GM12878 (cell line): ENCODE measurements at regions not wholly inside any gene's neighbourhood (a gene's known extent, or its start where the extent isn't known, plus 50 kb on each side); places are given as distances from the start of the nearest gene placed in this dataset.

Experiments
- ATAC-seq: fragments of 200-7000 bp; cut with Tn5 transposase; 3 replicates; pipeline ENCODE4 v1.9.1; 2020; ENCODE audit warnings: mild to moderate bottlenecking, moderate library complexity
- BruUV-seq: library from RNA; stranded (reverse); fragments of 400-500 nt; replicated peaks from 2 replicates; lab custom pipeline; 2021; lab: Mats Ljungman, UMichigan
- CTCF ChIA-PET: fragments of 300-600 bp; sonication (Branson Sonifier 250); formaldehyde crosslinking; extraction: SDS; loops from one replicate; lab custom pipeline; 2021; ENCODE audit warnings: inconsistent platforms; lab: Yijun Ruan, JAX
- POLR2A ChIA-PET: fragments of 350-600 bp; formaldehyde crosslinking; extraction: SDS; loops from one replicate; lab custom pipeline; 2021; ENCODE audit warnings: inconsistent platforms; lab: Charles Lee
- RAD21 ChIA-PET: fragments of 300-600 bp; sonication (Branson Sonifier 250); formaldehyde crosslinking; loops from one replicate; lab custom pipeline; 2023; ENCODE audit warnings: antibody characterized with exemption; ENCODE audit not compliant: unreplicated experiment; lab: Charles Lee
- SMC1A ChIA-PET: fragments of 300-600 bp; sonication (Branson Sonifier 250); formaldehyde crosslinking; loops from one replicate; lab custom pipeline; 2023; ENCODE audit not compliant: unreplicated experiment, uncharacterized antibody; lab: Charles Lee
- DNase-seq: peaks from one replicate; pipeline ENCODE4 v3.0.0-alpha.2; 2011; ENCODE audit warnings: low read depth, low spot score
- FAIRE-seq: peaks from 3 replicates; lab custom pipeline; 2011; peaks lifted over from hg19 to GRCh38; lab: Jason Lieb, UNC
- H2AFZ ChIP-seq: 2 replicates; pipeline ENCODE4 v1.6.0; 2011; ENCODE audit warnings: low read depth, low read length, control low read depth; ENCODE audit not compliant: control insufficient read depth
- H3K27ac ChIP-seq: 2 replicates; pipeline ENCODE4 v1.5.1; 2011; ENCODE audit warnings: control low read depth; ENCODE audit not compliant: control insufficient read depth, insufficient read depth
- H3K27me3 ChIP-seq, 2 experiments: replicated peaks in 1 of 2; 2 replicates each; pipeline versions ENCODE4 v1.6.0 to v1.6.1; 2011; ENCODE audit warnings: low read length in 1 of 2; ENCODE audit not compliant: control insufficient read depth in 2 of 2, insufficient read depth in 2 of 2
- H3K36me3 ChIP-seq, 2 experiments: 2 replicates each; pipeline ENCODE4 v1.5.1; 2011; ENCODE audit warnings: low read length in 1 of 2; ENCODE audit not compliant: control insufficient read depth in 2 of 2, insufficient read depth in 2 of 2
- H3K4me1 ChIP-seq: 2 replicates; pipeline ENCODE4 v1.6.1; 2011; ENCODE audit warnings: mild to moderate bottlenecking, low read length, moderate library complexity, mixed read lengths; ENCODE audit not compliant: control insufficient read depth, insufficient read depth
- H3K4me2 ChIP-seq: 2 replicates; pipeline ENCODE4 v1.6.0; 2011; ENCODE audit warnings: control low read depth; ENCODE audit not compliant: control insufficient read depth, insufficient read depth
- H3K4me3 ChIP-seq: fragments of 200-600 bp; sonication (generic); 2 replicates; pipeline ENCODE4 v1.5.1; 2016
- H3K79me2 ChIP-seq: 2 replicates; pipeline ENCODE4 v1.6.0; 2011; ENCODE audit warnings: low read length; ENCODE audit not compliant: control insufficient read depth, insufficient read depth
- H3K9ac ChIP-seq: 2 replicates; pipeline ENCODE4 v1.8.0; 2011; ENCODE audit warnings: low read length, control low read depth, mixed read lengths; ENCODE audit not compliant: control insufficient read depth, insufficient read depth
- H3K9me3 ChIP-seq: replicated peaks from 3 replicates; pipeline ENCODE4 v1.5.1; 2011; ENCODE audit warnings: mild to moderate bottlenecking, low read length; ENCODE audit not compliant: control insufficient read depth, insufficient read depth
- H4K20me1 ChIP-seq: 2 replicates; pipeline ENCODE4 v1.6.0; 2011; ENCODE audit not compliant: control insufficient read depth, insufficient read depth
- BCL3 ChIP-seq: IDR thresholded peaks from 2 replicates; pipeline ENCODE4 v1.6.1; 2011; ENCODE audit warnings: borderline replicate concordance, low read depth, mild to moderate bottlenecking, moderate library complexity, low read length; ENCODE audit not compliant: insufficient read depth, poor library complexity, severe bottlenecking
- CHD2 ChIP-seq: IDR thresholded peaks from 2 replicates; pipeline ENCODE4 v1.6.1; 2011; ENCODE audit warnings: low read depth, low read length, improper control_type of control experiment, borderline replicate concordance
- HDAC6 ChIP-seq: fragments of 200-600 bp; sonication (generic); IDR thresholded peaks from one replicate; pipeline ENCODE4 v1.8.0; 2017; ENCODE audit warnings: antibody characterized with exemption; ENCODE audit not compliant: unreplicated experiment
- RELA ChIP-seq: fragments of 450-650 bp; IDR thresholded peaks from 2 replicates; pipeline ENCODE4 v1.8.0; 2014; ENCODE audit warnings: borderline replicate concordance; ENCODE audit not compliant: partially characterized antibody
- TCF12 ChIP-seq: IDR thresholded peaks from 2 replicates; pipeline ENCODE4 v1.6.1; 2011; ENCODE audit warnings: low read depth, mild to moderate bottlenecking, low read length
- ZBED1 ChIP-seq: IDR thresholded peaks from 2 replicates; pipeline ENCODE4 v1.6.1; 2016; ENCODE audit warnings: borderline replicate concordance
- WGBS: methylation state at CpG from one replicate; pipeline ENCODE4 v1.1.6; 2016; ENCODE audit warnings: low lambda C conversion rate; ENCODE audit not compliant: insufficient replicate concordance, insufficient coverage; ENCODE audit errors: missing lambda C conversion rate; 5-methylcytosine and 5-hydroxymethylcytosine counted together
- in situ Hi-C: fragments of 300-500 bp; cut with MboI; formaldehyde crosslinking; loops from 9 replicates; pipeline ENCODE4 v1.14.3; 2018; ENCODE audit warnings: mixed read lengths
- intact Hi-C: fragments of 100-400 bp; cut with micrococcal nuclease; formaldehyde crosslinking; loops from one replicate; pipeline ENCODE4 v1.14.2; 2022; ENCODE audit not compliant: unreplicated experiment

- TF ChIP-seq BCL3: no peak
- TF ChIP-seq CHD2: no peak
- no peak for TF ChIP-seq ZBED1
- no peak for TF ChIP-seq RELA
- no peak for TF ChIP-seq TCF12
Observed at GRCh38 chr13:30564489-30564888, 53.2 kb upstream of the USPL1 start (continued).

GRCh38 chr13:30565658-30566057 is 52.1 kb upstream of the USPL1 start:
- Histone ChIP-seq H3K36me3 (no peaks in the 10 kb centered on the region), H3K27me3 (no peaks in the 10 kb centered on the region), H3K9ac (no peak overlapping the region), H2AFZ (no peak overlapping the region), H4K20me1 (no peaks in the 10 kb centered on the region), H3K4me3 (no peak overlapping the region), H3K79me2 (no peaks in the 10 kb centered on the region), H3K4me1 (peaks cover 7% of the 10 kb centered on the region; the same call in 1 of the 2 replicates), H3K4me2 (no peak overlapping the region), H3K27ac (no peak overlapping the region), H3K9me3 (no peaks in the 10 kb centered on the region)
- POLR2A ChIA-PET: no interaction called here
- RAD21 ChIA-PET: interaction anchor here (1.5 kb wide), 1 partner anchor 433 kb away, joined by 5 read pairs; no protein-coding TSS in a partner anchor
- no peak for TF ChIP-seq HDAC6
- WGBS: 82% methylated on average over 1 of the region's 1 CpG
- intact Hi-C loops: no loop called here
- no peak for DNase-seq
- SMC1A ChIA-PET: interaction anchor here (0.6 kb wide), 1 partner anchor 233 kb away, joined by 3 read pairs; no protein-coding TSS in a partner anchor
- no peak for FAIRE-seq
- CTCF ChIA-PET: interaction anchor here (0.9 to 1.4 kb wide), 3 partner anchors 13 to 433 kb away, joined by 3 to 4 read pairs (median 3); no protein-coding TSS in a partner anchor
- peak; percentile 27; the same call in 2 of the 3 replicates for ATAC-seq
- no TSS peak for BruUV-seq
- in situ Hi-C loops: no loop called here
